HG02884 (cell line): ENCODE measurements at regions not wholly inside any gene's neighbourhood (a gene's known extent, or its start where the extent isn't known, plus 50 kb on each side); places are given as distances from the start of the nearest gene placed in this dataset.
"Not testable (repeated sequence)": the region's sequence is repeated elsewhere in the genome, so short reads cannot be mapped to it uniquely, and the experiment has no call there.

ENCODE experiments used
- ATAC-seq: cut with Tn5 transposase; IDR thresholded peaks from one replicate; pipeline ENCODE4 v1.9.1; 2021; ENCODE audit warnings: mild to moderate bottlenecking, moderate library complexity; ENCODE audit not compliant: unreplicated experiment

DNA sequence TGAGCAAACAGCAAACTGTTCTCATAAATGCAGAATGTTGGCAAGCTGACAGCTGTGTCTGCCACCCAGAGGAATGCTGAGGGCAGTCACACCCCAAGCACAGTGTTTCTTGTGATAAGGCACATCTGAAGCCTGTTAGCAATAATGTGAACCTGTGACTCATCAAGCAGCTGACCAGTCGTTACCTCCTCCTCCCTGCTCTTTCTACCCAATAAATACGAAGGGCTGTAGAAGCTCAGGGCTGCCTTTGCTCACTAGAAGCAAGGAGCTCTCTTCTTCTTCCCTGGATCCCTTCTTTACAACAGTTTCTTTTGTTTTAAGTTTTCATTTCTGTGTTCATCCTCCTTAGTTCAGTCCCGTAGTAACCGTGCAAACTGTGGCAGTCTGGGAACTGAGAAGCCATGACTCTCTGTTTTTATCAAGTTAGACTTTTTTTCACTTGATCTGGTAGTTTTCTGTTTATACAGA, 160.3 kb upstream of the ZNF184 start:
- ATAC-seq = not testable (repeated sequence)

GRCh38 chr6:27631609-27631916, 158.7 kb upstream of the ZNF184 start:
- no peak for ATAC-seq

DNA sequence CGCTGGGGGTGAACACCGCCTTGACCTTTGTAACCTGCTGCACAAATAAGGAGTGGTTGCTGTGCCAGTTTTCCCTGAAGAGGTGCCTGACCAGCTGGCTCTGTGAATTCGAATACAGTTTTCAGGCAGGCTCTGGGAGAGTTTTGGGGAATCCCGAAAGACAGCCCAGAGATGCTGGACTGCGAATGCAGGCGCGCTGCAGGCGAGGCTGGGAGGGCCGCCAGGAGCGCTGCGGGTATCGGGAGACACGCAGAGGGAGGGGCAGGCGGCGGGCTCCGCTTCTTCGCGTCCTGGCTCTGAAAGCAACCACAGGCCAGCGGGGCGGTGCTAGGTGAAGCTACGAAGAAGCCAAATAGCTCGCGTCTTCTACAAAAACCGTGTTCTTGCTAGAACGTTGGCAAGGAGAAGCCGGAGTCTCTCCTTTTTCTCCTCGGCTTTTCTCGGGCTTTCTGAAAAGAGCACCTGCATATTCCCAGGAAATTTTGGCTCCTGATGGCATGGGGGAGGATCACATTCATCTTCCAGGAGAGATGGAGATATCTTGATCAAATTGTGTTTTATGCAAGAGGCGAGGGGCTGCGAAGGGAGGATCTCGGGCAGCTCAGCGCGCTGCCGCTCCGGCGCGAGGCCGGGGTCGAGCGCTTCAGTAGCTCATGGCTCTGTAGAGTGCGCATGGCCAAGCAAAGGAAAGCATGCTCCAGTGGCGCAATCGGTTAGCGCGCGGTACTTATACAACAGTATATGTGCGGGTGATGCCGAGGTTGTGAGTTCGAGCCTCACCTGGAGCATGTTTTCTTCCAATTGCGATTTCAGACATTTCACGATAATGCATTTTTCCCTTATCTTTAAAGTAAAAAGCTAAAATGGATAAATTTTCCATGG, 158.1 kb upstream of the ZNF184 start:
- ATAC-seq = no peak

- no peak for ATAC-seq
These were observed 151.9 kb upstream of the ZNF184 start for GRCh38 chr6:27624694-27625262.

DNA sequence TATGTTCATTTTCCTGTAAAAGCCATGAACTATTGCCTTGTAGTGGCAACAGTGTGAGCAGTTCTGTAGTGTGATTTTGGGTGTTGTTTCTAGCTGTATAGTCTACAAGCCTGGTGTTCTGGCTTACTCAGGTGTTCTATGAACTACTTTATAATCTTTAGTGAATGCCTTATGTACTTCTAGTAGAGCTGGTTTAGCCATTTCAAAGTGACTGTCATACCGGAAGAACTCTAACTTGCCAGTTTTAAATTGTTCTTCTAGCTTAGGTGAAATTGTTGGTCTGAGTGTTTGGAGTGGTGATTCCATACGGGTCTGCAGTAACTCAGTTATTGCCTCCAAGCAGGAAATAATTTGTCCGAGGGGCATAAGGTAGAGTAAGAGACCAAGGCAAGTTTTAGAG, 150.2 kb upstream of the ZNF184 start:
- ATAC-seq = no peak

DNA sequence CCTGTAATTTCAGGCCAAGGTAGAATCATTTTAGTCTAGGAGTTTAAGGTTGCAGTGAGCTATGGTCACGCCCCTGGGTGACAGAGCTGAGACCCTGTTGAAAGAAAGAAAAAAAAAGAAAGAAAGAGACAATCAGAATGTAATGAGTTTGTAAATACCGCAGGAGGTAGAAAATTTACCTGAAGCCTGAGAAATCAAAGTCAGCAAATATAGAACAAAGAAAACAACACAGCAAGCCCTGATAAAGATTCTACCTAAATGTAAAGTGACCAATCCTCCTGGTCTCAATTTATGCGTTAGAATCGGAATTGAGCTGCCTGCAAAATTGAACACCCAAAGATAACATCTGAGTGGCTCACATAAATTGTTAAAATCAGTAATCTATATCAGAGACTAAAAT, 146.5 kb upstream of the ZNF184 start:
- ATAC-seq = no peak

GRCh38 chr6:27617700-27618689, 145.1 kb upstream of the ZNF184 start:
- no peak for ATAC-seq

DNA sequence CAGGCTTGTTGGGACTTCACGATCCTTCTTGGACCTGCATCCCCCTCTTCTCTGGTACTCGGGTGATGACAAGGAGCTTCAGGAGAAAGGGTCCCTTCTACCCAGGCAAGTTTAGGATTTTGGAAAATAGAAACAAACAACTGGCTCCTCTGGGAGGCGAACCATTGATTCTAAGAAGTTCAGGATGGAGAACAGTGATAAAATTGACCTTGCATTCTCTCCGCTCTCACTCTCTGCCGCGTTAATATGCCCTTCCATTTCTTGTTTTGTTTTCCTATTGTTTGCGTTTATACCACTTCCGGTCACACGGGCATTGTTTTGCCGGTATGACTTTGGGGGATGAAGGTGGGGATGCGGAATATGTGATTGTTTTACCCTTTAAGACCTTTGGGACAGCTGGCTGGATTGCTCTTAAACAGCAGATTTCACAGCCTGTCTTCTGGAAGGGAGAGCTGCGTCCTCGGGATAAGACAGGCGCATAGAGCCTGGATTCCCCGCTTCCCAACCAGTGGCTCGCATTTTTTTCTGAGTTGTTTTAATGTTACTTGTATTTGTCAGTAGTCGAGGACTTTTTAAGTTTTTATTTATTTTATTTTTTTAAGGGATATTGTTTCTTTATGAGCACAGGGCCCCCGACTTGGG, 144.3 kb upstream of the ZNF184 start:
- no peak for ATAC-seq

DNA sequence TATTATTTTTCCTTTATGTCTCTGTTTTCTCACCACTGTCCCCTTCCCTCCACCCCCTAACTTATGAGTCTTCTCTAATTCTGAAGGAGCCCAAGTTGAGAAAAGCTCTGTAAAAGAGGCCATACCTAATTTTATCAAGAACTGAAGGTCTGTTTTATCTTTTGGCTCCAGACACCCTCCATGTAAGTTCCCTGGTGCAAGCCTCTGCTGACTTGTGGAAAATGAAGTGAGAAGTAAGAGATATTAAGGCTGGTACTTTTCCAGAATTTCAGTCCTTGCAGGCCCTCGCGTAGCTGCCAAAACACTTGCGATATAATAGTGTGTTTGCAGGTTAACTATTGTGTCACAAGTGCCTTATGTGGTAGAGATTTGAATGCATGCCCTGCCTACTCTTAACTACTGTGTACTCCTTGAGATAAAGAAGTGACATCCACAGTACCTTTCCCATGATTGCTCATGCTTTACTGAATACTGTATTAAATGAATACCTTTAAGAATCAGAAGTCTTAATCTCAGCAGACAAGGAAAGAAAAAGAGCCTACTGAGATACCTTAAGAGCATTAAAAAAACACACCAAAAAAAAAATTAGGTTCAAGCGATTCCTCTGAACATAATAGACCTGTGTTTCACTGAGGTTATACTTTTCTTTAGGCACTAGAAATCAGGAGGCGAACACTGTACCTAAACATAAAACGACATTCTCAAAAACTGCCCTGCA, 143.6 kb upstream of the ZNF184 start:
- no peak for ATAC-seq

DNA sequence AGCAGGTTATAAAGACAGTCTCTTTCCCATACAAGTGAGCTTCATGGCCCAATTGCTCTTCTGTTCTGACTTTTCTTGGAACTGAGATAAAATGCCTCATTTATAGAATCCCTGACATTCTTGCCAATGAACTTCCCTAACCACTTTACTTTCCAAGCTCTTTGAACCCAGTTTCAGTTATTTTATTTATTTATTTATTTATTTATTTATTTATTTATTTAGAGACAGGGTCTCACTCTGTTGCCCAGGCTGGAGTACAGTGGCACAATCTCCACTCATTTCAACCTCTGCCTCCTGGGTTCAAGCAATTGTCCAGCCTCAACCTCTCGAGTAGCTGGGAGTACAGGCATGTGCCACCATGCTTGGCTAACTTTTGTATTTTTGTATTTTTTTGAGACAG, 138.5 kb upstream of the ZNF184 start:
- no peak for ATAC-seq

DNA sequence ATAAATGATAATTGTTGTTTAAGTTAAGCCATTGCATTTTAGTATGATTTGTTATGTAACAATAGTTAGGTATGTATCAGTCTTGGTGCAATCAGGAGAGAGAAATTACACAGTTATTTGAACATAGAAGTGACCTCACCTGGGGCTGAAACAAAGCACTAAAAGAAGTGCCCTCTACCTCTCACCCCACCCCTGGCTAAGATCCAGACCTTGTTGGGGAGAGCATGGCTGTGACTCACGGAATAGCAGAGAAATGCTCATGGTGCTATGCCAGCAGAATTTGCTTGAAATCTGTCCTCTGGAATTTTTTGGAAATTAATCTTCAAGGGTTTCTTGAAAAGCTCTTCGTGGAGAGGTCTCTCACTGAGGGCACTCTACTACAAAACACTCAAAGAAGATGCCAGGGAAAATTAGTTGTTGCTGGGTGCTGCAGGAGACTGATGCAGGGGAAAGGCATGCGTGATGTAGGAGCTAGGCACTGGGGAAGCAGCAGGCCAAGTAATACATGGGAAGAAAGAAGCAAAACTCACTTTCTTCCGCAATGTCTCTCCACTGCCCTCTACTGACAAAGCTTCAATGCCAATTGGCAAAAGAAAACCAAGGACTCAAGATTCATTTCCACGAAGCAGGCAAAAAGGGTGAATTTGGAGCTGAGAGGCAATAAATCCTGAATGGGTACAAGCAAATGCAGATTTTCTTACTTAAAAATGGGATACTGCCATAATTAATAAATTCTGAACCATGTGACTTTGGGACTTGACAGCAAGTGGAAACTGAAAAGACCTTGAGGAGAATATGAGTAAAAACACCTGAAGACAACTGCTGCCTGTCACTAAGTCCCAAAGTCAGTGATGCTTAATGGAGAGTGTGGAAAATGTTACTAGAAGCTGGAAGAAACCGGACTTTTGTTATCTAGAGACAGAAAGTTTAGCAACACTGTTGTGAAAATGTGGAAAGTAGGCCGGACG, 136.3 kb upstream of the ZNF184 start:
- no peak for ATAC-seq

GRCh38 chr6:27605401-27606342, 132.8 kb upstream of the ZNF184 start:
- ATAC-seq = peak; percentile 53

DNA sequence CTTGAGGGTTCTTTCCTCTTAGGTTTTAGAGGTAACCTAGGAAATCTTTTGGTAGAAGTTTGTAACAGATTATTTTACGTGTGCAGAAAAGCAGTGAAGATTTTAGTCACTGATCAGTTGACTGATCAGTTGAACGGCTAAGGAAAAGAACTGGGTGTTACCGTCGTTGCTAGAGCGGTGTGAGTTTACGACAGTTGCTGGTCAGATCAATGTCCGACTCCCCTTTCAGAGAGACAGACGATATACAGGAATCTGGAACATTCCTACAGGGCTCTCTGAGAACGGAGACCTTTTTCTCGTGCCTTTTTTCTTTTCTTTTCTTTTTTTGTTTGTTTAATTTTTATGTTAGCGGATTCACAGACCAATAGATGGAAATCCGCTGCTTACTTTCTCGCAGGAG, 132.1 kb upstream of the ZNF184 start:
- no peak for ATAC-seq

- no peak for ATAC-seq
These were observed 128.9 kb upstream of the ZNF184 start for GRCh38 chr6:27601668-27602254.

GRCh38 chr6:27599859-27600532, 127.1 kb upstream of the ZNF184 start:
- no peak for ATAC-seq

GRCh38 chr6:27597031-27597567, 124.2 kb upstream of the ZNF184 start:
- not testable (repeated sequence) for ATAC-seq

- no peak for ATAC-seq
These were observed 121.0 kb upstream of the ZNF184 start for GRCh38 chr6:27593861-27594260.
